NCI-H748 treated with DMSO at 0.1 percent for 48 hours (cell line): ENCODE measurements at regions not wholly inside any gene's neighbourhood (a gene's known extent, or its start where the extent isn't known, plus 50 kb on each side); places are given as distances from the start of the nearest gene placed in this dataset.

Experiments
- DNase-seq: peaks from one replicate; lab custom pipeline; 2025; lab: John Stamatoyannopoulos, UW

GRCh38 chr3:109532257-109533216 is 195.2 kb upstream of the DPPA4 start:
- peak; percentile 35 for DNase-seq

DNA sequence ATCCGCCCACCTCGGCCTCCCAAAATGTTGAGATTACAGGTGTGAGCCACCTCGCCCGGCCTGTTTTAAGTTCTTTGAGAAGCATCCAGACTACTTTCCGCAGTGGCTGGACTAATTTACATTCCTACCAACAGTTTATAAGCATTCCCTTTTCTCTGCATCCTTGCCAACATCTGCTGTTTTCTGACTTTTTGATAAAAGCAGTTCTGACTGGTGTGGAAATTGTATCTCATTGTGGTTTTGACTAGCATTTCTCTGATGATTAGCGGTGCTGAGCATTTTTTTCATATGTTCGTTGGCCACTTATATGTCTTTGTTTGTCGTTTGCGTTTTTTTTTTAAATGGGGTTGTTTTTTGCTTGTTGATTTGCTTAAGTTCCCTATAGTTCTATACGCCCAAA is 208.4 kb upstream of the DPPA4 start:
- DNase-seq: no peak

- DNase-seq: no peak
Measured at GRCh38 chr3:109548192-109548938, 211.0 kb upstream of the DPPA4 start.

DNA sequence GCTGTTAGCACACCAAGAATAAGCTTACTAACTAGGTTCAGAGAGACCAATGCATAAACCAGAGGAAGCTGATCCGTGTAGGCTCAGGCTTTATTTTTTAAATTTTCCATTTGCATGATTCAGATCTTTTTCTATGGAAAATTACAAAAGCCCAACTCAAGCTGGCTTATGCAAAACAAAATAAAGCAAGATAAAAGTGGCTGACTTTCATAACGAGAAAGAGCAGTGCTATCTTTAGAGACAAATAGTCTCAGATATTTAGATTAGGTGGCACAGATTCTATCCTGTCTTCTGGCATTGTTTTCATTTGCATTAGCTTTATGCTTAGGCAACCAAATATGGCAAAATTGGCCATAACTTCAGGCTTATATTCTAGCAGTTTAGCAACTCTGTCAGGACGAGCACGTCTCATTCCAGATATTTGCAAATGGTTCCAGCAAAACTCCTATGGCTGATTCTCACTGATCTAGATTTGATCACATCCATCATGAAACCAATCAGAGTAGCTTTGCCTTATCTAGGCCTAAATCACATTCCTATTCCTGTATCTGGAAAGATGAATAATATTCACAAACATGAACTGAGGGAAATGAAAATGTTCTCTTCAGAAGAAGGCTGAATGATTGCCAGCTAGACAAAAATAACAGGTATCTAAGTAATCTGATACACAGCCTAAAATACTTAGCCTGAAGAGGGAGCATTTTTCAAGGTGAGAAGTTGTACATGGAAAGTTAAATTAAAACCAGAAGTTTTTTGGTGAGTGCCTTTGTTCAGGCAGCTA is 216.4 kb upstream of the DPPA4 start:
- no peak for DNase-seq

DNA sequence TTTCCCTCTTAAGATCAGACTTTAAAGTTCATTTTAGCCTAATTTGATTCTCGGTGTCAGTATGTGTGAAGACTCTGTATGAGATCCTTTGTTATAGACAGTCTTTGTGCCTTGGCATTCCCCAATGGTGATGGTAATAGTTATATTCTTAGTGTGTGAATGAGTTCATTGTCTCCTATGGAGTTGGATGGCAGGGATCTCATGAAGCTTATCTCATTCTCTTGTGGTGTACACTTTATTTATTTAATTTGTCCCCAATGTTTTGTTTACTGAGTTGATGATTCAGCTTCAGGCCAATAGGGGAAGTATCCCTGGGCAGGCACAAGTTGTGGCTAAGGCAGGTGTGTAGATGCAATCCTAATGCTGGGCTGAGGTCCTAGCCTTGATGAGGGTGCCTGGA is 222.0 kb upstream of the DPPA4 start:
- DNase-seq: no peak

- DNase-seq: no peak
Measured at GRCh38 chr3:109563149-109563548, 225.8 kb upstream of the DPPA4 start.

GRCh38 chr3:109569135-109569846 is 231.9 kb upstream of the DPPA4 start:
- DNase-seq: no peak

- no peak for DNase-seq
Measured at GRCh38 chr3:109570408-109570807, 233.1 kb upstream of the DPPA4 start.

DNA sequence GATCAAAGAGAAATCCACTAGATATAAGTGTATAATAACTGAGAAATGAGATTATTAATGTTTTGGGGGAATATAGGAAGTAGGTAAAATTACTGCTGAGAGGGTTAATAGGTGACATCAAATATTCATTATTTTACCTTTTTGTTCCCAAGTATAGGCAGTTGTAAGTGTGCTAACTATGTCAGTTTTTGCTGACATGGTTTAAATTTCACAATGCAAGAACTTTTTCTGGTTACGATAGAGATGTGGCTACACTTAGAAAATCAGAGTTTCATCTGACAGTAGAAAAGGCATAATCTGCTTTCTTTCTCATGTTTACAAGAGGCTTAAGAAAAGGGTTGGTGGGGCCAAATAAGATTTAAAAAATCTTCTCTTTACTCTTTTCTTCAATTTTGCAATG is 235.0 kb upstream of the DPPA4 start:
- no peak for DNase-seq

- no peak for DNase-seq
Measured at GRCh38 chr3:109596991-109597390, 259.6 kb upstream of the DPPA4 start.

DNA sequence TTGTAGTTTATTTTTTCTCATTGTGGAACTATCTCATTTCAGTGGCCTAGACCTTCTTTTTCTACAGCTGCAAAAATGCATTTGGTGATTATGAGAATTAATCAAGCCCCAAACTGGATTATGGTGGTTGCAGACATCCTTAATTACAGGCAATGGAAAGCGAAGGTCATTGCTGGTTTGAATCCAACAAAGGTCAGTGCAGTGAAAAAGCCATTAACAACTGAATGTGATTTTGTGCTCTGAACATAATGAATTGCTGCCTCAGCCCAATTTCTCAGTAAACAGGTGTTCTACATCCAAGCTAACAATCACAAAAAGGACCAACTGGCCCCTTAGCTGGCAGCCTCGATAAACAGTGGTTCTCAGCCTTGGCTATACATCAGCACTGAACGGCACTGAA is 260.1 kb upstream of the DPPA4 start:
- DNase-seq: no peak

DNA sequence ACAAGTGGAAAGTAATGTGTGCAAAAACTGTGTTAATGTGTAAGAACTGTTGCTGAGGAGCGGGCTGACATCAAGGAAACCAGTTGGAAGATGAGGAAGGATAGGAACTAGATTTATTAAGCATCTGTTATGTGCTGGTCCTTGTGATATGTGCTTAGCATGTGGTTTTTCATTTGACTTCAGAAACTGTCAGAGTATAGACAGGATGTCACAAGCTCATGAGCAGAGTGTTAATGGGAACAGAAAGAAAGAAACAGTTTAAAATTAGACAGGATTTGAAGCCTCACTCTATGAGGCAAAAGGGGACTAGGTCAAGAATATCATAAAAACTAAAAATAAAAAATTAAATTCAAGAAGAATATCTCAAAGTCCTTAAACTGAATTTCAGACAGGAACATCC is 270.6 kb upstream of the DPPA4 start:
- no peak for DNase-seq

- no peak for DNase-seq
Measured at GRCh38 chr3:109608574-109608973, 271.2 kb upstream of the DPPA4 start.

GRCh38 chr3:109618766-109619378 is 281.5 kb upstream of the DPPA4 start:
- no peak for DNase-seq

GRCh38 chr3:109631897-109632296 is 294.6 kb upstream of the DPPA4 start:
- no peak for DNase-seq

DNA sequence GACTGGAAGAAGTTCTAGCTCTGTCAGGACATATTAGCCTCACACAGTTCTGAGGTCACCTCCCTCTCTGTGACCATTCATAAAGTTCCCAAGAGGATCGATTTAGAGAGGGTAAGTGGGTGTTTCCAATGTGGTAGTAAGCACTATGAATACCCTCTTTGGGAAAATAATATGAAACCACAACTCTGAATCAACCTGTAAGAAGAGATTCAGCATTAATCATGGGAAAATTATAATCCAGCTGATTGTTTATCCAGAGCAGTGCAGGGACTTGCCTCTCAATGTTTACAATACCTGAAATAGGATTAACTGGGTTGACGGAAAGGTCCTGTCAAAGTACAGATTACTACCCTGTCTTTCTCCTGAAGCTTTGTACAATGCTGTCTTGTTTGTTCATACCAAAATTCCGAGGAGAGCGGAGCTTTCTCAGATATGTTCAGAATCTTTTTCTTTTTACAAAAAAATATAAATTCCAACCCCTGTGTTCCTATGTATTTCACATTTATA is 302.9 kb upstream of the DPPA4 start:
- DNase-seq: no peak

DNA sequence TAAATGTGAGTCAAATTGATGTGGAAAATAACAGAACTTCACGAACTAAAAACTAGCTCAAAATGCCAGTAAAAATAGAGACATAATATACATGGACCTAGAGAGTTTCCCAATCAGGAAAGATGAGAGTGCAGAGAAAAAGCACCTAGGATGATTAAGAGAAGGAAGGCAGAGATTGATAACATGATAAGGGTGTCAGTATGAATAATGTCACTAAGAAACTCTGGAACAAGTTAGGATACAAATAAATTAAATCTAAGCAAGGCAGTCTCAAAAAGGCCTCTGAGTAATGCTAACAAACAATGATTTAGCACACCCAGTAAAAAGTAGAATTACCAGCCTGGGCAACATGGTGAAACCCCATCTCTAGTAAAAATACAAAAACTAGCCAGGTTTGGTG is 304.7 kb upstream of the DPPA4 start:
- no peak for DNase-seq

DNA sequence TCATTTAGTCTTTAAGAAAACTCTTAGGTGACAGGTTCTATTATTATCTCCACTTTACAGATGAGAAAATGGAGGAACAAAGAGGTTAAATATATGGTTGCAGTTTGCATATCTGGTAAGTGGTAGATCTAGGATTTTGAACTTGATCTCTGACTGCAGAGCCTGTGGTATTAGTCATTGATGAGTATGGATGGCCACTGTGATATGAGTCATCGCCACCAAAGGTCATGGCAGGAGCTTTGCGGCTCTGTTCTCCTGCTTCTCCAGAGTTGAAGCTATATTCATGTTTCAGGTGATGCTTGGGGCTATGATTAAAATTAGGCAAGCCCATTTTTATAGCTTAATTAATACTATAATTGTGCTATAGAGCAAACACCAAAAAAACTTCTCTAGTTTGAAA is 306.2 kb upstream of the DPPA4 start:
- no peak for DNase-seq

GRCh38 chr3:109644332-109644731 is 307.0 kb upstream of the DPPA4 start:
- DNase-seq: no peak

GRCh38 chr3:109644746-109645145 is 307.4 kb upstream of the DPPA4 start:
- no peak for DNase-seq

DNA sequence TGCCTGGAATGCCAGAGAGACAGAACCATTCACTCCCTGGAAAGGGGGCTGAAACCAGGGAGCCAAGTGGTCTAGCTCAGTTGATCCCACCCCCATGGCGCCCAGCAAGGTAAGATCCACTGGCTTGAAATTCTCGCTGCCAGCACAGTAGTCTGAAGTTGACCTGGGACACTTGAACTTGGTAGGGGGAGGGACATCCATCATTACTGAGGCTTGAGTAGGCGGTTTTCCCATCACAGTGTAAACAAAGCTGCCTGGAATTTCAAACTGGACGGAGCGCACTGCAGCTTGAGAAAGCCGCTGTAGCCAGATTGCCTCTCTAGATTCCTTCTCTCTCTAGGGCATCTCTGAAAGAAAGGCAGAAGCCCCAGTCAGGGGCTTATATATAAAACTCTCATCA is 310.7 kb upstream of the DPPA4 start:
- DNase-seq: no peak
